SK-N-MC (cell line): ENCODE measurements at regions not wholly inside any gene's neighbourhood (a gene's known extent, or its start where the extent isn't known, plus 50 kb on each side); places are given as distances from the start of the nearest gene placed in this dataset.

Experiments
- EZH2 ChIP-seq: fragments of 200-600 bp; sonication (generic); IDR thresholded peaks from one replicate; pipeline ENCODE4 v1.6.1; 2017; ENCODE audit warnings: antibody characterized with exemption
- POLR2AphosphoS5 ChIP-seq: IDR thresholded peaks from 2 replicates; pipeline ENCODE4 v1.6.1; 2012; ENCODE audit warnings: mild to moderate bottlenecking, low read depth, low read length, borderline replicate concordance

DNA sequence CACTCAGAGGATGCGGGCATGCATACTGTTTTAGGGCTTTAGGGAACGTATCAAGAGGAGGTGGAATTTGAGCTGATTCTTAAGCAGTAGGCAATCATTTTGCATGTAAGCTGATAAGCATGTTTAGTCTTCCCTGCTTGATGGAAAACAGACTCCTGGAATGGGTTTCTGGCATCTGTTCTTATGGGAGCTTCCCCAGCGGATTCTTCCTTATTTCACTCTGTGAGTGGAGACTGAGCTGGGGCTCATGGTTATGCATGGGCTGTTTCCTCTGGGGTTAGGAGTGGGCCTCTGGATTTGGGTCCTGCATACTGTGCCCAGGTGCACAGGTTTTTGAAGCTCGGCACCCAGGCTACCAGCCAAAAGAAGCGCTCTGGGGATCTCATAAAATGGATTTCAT lies 93.4 kb downstream of the DIRAS3 start:
- TF ChIP-seq POLR2AphosphoS5 (no peak), EZH2 (no peak)
